WTC11 (cell line): ENCODE measurements at regions not wholly inside any gene's neighbourhood (a gene's known extent, or its start where the extent isn't known, plus 50 kb on each side); places are given as distances from the start of the nearest gene placed in this dataset.

Source experiments
- ATAC-seq: fragments of 200-7000 bp; cut with Tn5 transposase; 2 replicates; pipeline ENCODE4 v1.10.0; 2021; ENCODE audit warnings: mild to moderate bottlenecking, moderate library complexity
- CTCF ChIA-PET: fragments of 300-600 bp; sonication (Branson Sonifier 250); formaldehyde crosslinking; loops from one replicate; lab custom pipeline; 2021; ENCODE audit warnings: antibody characterized with exemption; lab: Charles Lee
- POLR2A ChIA-PET: fragments of 350-600 bp; sonication (Branson Sonifier 250); formaldehyde crosslinking; loops from one replicate; lab custom pipeline; 2021; ENCODE audit warnings: antibody characterized with exemption; lab: Charles Lee
- DNase-seq: peaks from one replicate; pipeline ENCODE4 v3.0.0; 2021; ENCODE audit warnings: low spot score
- H3K27ac Mint-ChIP-seq: 2 replicates; pipeline ENCODE4 v1.8.0; 2021; ENCODE audit warnings: mixed read lengths
- H3K27me3 Mint-ChIP-seq: 2 replicates; pipeline ENCODE4 v1.8.0; 2021; ENCODE audit warnings: low read depth, mild to moderate bottlenecking, moderate library complexity, mixed read lengths
- H3K36me3 Mint-ChIP-seq: 2 replicates; pipeline ENCODE4 v1.8.0; 2021; ENCODE audit warnings: mixed read lengths
- H3K4me1 Mint-ChIP-seq: 2 replicates; pipeline ENCODE4 v1.8.0; 2022; ENCODE audit warnings: mixed read lengths
- H3K4me3 Mint-ChIP-seq: 2 replicates; pipeline ENCODE4 v1.8.0; 2021; ENCODE audit warnings: mild to moderate bottlenecking, moderate library complexity, mixed read lengths
- H3K9me3 Mint-ChIP-seq: 2 replicates; pipeline ENCODE4 v1.8.0; 2021; ENCODE audit warnings: mixed read lengths
- ETV6 ChIP-seq: sonication (generic); formaldehyde crosslinking; IDR thresholded peaks from 2 replicates; pipeline ENCODE4 v1.8.1; 2022; ENCODE audit warnings: mild to moderate bottlenecking, missing genetic modification reagents
- GRHL2 ChIP-seq: fragments of 250-450 bp; sonication (Bioruptor Pico); IDR thresholded peaks from 2 replicates; pipeline ENCODE4 v1.8.0; 2022; ENCODE audit warnings: mild to moderate bottlenecking, moderate library complexity; ENCODE audit not compliant: insufficient replicate concordance, severe bottlenecking
- GTF2I ChIP-seq: fragments of 250-450 bp; sonication (Bioruptor Pico); conservative IDR thresholded peaks from 2 replicates; pipeline ENCODE4 v1.4.0; 2021; ENCODE audit warnings: mild to moderate bottlenecking
- JUN ChIP-seq: sonication (generic); formaldehyde crosslinking; IDR thresholded peaks from 2 replicates; pipeline ENCODE4 v1.8.0; 2023; ENCODE audit warnings: mild to moderate bottlenecking, missing genetic modification reagents
- RELA ChIP-seq: sonication (generic); formaldehyde crosslinking; IDR thresholded peaks from 2 replicates; pipeline ENCODE4 v1.8.1; 2022; ENCODE audit warnings: missing genetic modification reagents, mild to moderate bottlenecking, borderline replicate concordance
- SMAD3 ChIP-seq: sonication (generic); formaldehyde crosslinking; IDR thresholded peaks from 2 replicates; pipeline ENCODE4 v1.8.0; 2022; ENCODE audit warnings: missing genetic modification reagents, mild to moderate bottlenecking, borderline replicate concordance
- SMAD4 ChIP-seq: sonication (generic); formaldehyde crosslinking; IDR thresholded peaks from 2 replicates; pipeline ENCODE4 v1.8.0; 2022; ENCODE audit warnings: mild to moderate bottlenecking, missing genetic modification reagents
- SOX15 ChIP-seq: fragments of 250-450 bp; sonication (Bioruptor Pico); IDR thresholded peaks from 2 replicates; pipeline ENCODE4 v1.9.0; 2021; ENCODE audit warnings: mild to moderate bottlenecking
- TEAD4 ChIP-seq: sonication (generic); formaldehyde crosslinking; IDR thresholded peaks from 2 replicates; pipeline ENCODE4 v1.8.0; 2022; ENCODE audit warnings: mild to moderate bottlenecking, missing genetic modification reagents
- TP53 ChIP-seq: sonication (generic); formaldehyde crosslinking; IDR thresholded peaks from 2 replicates; pipeline ENCODE4 v1.8.1; 2023; ENCODE audit warnings: mild to moderate bottlenecking, missing genetic modification reagents
- ZBTB21 ChIP-seq: sonication (generic); formaldehyde crosslinking; IDR thresholded peaks from 2 replicates; pipeline ENCODE4 v1.8.1; 2023; ENCODE audit warnings: mild to moderate bottlenecking, missing genetic modification reagents, borderline replicate concordance
- ZNF423 ChIP-seq: fragments of 250-450 bp; sonication (Bioruptor Pico); IDR thresholded peaks from 2 replicates; pipeline ENCODE4 v2.1.2; 2022; ENCODE audit warnings: mild to moderate bottlenecking, moderate library complexity
- TF ChIP-seq, protein P1 (sequence below): sonication (generic); formaldehyde crosslinking; conservative IDR thresholded peaks from 2 replicates; pipeline ENCODE4 v1.8.1; 2022; ENCODE audit warnings: mild to moderate bottlenecking, missing genetic modification reagents
- TF ChIP-seq, protein P2 (sequence below): sonication (generic); formaldehyde crosslinking; IDR thresholded peaks from 2 replicates; pipeline ENCODE4 v1.8.1; 2023; ENCODE audit warnings: mild to moderate bottlenecking, moderate library complexity, missing genetic modification reagents
- TF ChIP-seq, protein P3 (sequence below): sonication (generic); formaldehyde crosslinking; IDR thresholded peaks from 2 replicates; pipeline ENCODE4 v1.8.1; 2023; ENCODE audit warnings: mild to moderate bottlenecking, missing genetic modification reagents, moderate library complexity
- TF ChIP-seq, protein P4 (sequence below): fragments of 250-450 bp; sonication (Bioruptor Pico); IDR thresholded peaks from 2 replicates; pipeline ENCODE4 v1.9.0; 2021; ENCODE audit warnings: mild to moderate bottlenecking
- TF ChIP-seq, protein P5 (sequence below): fragments of 250-450 bp; sonication (Bioruptor Pico); IDR thresholded peaks from 2 replicates; pipeline ENCODE4 v2.1.2; 2022; ENCODE audit warnings: mild to moderate bottlenecking, moderate library complexity
- TF ChIP-seq, protein P6 (sequence below): fragments of 200-600 bp; IDR thresholded peaks from 2 replicates; pipeline ENCODE4 v1.8.0; 2022; ENCODE audit warnings: antibody characterized with exemption
- TF ChIP-seq, protein P7 (sequence below): sonication (generic); formaldehyde crosslinking; IDR thresholded peaks from 2 replicates; pipeline ENCODE4 v1.8.1; 2022; ENCODE audit warnings: mild to moderate bottlenecking, missing genetic modification reagents, moderate library complexity, borderline replicate concordance
- TF ChIP-seq, protein P8 (sequence below): sonication (generic); formaldehyde crosslinking; IDR thresholded peaks from 2 replicates; pipeline ENCODE4 v1.8.0; 2023; ENCODE audit warnings: mild to moderate bottlenecking, missing genetic modification reagents

DNA sequence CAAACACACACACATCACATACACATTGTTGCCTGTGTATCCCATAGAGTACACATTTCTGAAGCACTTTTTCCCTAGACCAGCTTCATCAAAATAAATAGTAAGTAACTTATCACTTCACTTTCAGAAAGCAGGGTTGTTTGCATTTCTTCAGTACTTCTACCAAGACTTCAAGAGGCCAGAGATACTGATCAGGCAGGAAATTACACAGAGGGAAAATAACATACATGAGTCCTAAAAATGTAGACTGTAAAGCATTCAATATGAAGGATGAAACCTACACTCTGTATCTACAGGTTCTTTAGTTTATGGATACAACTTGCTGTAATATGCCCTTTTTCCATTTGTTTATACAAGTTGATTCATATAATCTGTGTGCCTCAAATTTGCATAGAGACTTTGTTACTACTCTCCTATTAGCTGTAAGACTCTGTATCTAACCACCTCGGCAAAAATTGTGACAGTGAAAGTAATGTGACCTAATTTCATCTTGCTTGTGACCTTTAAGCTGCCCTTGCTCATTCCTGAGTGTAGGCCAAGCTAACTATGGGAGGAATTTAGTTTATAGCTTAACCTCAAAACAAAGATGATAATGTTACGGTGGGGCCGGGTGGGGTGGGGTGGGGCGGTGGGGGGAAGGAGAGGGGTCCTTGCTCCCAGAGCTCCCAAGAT is 228.9 kb upstream of the SPOPL start:
- Mint-ChIP-seq H3K27ac (0 out of 2 replicates have a peak overlapping the region, but pooled peaks have one; percentile 29), H3K4me1 (peaks cover 62% of the 10 kb centered on the region), H3K36me3 (peaks cover 19% of the 10 kb centered on the region), H3K4me3 (no peak overlapping the region), H3K9me3 (peaks cover 26% of the 10 kb centered on the region), H3K27me3 (no peaks in the 10 kb centered on the region; the same call in 1 of the 2 replicates)
- ChIA-PET POLR2A (no interaction called here), CTCF (no interaction called here)
- TF ChIP-seq, protein P1, sequence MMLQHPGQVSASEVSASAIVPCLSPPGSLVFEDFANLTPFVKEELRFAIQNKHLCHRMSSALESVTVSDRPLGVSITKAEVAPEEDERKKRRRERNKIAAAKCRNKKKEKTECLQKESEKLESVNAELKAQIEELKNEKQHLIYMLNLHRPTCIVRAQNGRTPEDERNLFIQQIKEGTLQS (CRISPR knock-in tag): no peak
- TF ChIP-seq, protein P2, sequence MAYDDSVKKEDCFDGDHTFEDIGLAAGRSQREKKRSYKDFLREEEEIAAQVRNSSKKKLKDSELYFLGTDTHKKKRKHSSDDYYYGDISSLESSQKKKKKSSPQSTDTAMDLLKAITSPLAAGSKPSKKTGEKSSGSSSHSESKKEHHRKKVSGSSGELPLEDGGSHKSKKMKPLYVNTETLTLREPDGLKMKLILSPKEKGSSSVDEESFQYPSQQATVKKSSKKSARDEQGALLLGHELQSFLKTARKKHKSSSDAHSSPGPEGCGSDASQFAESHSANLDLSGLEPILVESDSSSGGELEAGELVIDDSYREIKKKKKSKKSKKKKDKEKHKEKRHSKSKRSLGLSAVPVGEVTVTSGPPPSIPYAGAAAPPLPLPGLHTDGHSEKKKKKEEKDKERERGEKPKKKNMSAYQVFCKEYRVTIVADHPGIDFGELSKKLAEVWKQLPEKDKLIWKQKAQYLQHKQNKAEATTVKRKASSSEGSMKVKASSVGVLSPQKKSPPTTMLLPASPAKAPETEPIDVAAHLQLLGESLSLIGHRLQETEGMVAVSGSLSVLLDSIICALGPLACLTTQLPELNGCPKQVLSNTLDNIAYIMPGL: no peak
- TF ChIP-seq ZNF423 (no peak), GTF2I (CRISPR knock-in tag) (no peak), SMAD4 (CRISPR knock-in tag) (no peak), GRHL2 (CRISPR knock-in tag) (no peak), JUN (CRISPR knock-in tag) (no peak), TP53 (CRISPR knock-in tag) (no peak), SOX15 (no peak), ETV6 (CRISPR knock-in tag) (no peak), ZBTB21 (CRISPR knock-in tag) (no peak), RELA (no peak), TEAD4 (CRISPR knock-in tag) (no peak), SMAD3 (CRISPR knock-in tag) (no peak)
- TF ChIP-seq, protein P3, sequence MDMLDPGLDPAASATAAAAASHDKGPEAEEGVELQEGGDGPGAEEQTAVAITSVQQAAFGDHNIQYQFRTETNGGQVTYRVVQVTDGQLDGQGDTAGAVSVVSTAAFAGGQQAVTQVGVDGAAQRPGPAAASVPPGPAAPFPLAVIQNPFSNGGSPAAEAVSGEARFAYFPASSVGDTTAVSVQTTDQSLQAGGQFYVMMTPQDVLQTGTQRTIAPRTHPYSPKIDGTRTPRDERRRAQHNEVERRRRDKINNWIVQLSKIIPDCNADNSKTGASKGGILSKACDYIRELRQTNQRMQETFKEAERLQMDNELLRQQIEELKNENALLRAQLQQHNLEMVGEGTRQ (CRISPR knock-in tag): no peak
- TF ChIP-seq, protein P4, sequence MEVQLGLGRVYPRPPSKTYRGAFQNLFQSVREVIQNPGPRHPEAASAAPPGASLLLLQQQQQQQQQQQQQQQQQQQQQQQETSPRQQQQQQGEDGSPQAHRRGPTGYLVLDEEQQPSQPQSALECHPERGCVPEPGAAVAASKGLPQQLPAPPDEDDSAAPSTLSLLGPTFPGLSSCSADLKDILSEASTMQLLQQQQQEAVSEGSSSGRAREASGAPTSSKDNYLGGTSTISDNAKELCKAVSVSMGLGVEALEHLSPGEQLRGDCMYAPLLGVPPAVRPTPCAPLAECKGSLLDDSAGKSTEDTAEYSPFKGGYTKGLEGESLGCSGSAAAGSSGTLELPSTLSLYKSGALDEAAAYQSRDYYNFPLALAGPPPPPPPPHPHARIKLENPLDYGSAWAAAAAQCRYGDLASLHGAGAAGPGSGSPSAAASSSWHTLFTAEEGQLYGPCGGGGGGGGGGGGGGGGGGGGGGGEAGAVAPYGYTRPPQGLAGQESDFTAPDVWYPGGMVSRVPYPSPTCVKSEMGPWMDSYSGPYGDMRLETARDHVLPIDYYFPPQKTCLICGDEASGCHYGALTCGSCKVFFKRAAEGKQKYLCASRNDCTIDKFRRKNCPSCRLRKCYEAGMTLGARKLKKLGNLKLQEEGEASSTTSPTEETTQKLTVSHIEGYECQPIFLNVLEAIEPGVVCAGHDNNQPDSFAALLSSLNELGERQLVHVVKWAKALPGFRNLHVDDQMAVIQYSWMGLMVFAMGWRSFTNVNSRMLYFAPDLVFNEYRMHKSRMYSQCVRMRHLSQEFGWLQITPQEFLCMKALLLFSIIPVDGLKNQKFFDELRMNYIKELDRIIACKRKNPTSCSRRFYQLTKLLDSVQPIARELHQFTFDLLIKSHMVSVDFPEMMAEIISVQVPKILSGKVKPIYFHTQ (CRISPR knock-in tag): no peak
- TF ChIP-seq, protein P5, sequence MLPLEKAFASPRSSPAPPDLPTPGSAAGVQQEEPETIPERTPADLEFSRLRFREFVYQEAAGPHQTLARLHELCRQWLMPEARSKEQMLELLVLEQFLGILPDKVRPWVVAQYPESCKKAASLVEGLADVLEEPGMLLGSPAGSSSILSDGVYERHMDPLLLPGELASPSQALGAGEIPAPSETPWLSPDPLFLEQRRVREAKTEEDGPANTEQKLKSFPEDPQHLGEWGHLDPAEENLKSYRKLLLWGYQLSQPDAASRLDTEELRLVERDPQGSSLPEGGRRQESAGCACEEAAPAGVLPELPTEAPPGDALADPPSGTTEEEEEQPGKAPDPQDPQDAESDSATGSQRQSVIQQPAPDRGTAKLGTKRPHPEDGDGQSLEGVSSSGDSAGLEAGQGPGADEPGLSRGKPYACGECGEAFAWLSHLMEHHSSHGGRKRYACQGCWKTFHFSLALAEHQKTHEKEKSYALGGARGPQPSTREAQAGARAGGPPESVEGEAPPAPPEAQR (CRISPR knock-in tag): no peak
- TF ChIP-seq, protein P6, sequence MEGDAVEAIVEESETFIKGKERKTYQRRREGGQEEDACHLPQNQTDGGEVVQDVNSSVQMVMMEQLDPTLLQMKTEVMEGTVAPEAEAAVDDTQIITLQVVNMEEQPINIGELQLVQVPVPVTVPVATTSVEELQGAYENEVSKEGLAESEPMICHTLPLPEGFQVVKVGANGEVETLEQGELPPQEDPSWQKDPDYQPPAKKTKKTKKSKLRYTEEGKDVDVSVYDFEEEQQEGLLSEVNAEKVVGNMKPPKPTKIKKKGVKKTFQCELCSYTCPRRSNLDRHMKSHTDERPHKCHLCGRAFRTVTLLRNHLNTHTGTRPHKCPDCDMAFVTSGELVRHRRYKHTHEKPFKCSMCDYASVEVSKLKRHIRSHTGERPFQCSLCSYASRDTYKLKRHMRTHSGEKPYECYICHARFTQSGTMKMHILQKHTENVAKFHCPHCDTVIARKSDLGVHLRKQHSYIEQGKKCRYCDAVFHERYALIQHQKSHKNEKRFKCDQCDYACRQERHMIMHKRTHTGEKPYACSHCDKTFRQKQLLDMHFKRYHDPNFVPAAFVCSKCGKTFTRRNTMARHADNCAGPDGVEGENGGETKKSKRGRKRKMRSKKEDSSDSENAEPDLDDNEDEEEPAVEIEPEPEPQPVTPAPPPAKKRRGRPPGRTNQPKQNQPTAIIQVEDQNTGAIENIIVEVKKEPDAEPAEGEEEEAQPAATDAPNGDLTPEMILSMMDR: no peak
- TF ChIP-seq, protein P7, sequence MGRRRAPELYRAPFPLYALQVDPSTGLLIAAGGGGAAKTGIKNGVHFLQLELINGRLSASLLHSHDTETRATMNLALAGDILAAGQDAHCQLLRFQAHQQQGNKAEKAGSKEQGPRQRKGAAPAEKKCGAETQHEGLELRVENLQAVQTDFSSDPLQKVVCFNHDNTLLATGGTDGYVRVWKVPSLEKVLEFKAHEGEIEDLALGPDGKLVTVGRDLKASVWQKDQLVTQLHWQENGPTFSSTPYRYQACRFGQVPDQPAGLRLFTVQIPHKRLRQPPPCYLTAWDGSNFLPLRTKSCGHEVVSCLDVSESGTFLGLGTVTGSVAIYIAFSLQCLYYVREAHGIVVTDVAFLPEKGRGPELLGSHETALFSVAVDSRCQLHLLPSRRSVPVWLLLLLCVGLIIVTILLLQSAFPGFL (CRISPR knock-in tag): no peak
- TF ChIP-seq, protein P8, sequence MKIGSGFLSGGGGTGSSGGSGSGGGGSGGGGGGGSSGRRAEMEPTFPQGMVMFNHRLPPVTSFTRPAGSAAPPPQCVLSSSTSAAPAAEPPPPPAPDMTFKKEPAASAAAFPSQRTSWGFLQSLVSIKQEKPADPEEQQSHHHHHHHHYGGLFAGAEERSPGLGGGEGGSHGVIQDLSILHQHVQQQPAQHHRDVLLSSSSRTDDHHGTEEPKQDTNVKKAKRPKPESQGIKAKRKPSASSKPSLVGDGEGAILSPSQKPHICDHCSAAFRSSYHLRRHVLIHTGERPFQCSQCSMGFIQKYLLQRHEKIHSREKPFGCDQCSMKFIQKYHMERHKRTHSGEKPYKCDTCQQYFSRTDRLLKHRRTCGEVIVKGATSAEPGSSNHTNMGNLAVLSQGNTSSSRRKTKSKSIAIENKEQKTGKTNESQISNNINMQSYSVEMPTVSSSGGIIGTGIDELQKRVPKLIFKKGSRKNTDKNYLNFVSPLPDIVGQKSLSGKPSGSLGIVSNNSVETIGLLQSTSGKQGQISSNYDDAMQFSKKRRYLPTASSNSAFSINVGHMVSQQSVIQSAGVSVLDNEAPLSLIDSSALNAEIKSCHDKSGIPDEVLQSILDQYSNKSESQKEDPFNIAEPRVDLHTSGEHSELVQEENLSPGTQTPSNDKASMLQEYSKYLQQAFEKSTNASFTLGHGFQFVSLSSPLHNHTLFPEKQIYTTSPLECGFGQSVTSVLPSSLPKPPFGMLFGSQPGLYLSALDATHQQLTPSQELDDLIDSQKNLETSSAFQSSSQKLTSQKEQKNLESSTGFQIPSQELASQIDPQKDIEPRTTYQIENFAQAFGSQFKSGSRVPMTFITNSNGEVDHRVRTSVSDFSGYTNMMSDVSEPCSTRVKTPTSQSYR: no peak
- no peak for ATAC-seq
- DNase-seq: no peak
